ENCODE measurements at regions not wholly inside any gene's neighbourhood (a gene's known extent, or its start where the extent isn't known, plus 50 kb on each side); places are given as distances from the start of the nearest gene placed in this dataset.
"Not testable (repeated sequence)": the region's sequence is repeated elsewhere in the genome, so short reads cannot be mapped to it uniquely, and the experiment has no call there.

DNA sequence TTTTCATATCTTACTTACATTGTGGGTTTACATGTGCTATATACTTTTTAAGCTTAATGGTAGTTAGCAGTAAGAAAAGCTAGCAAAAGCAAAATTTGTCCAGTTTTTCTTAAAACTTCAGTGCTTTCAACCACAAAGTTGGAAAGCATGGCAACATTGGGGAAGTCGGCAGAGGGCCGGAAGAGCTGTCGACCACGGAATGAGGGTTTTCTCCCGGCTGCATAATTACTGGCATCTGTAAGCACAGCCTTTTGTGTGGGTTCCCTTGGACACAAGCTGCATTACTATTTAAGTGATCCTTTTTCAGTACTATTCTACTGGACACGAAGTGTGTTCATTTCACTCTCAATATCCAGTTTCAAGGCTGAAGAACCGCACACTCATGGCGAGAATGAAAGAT is 560.4 kb downstream of the ANKRD50 start:
- ChIA-PET CTCF (interaction anchor here (1.2 kb wide), 1 partner anchor 10 kb away, joined by 3 read pairs; no protein-coding TSS in a partner anchor), POLR2A (no interaction called here)
- DNase-seq (ENCODE audit: low read depth, low spot score) = no peak
- TF ChIP-seq CTCF (IDR thresholded peaks at IDR 0.05; ENCODE audit: insufficient read depth, low read length, missing control alignments) = no peak
- H3K4me3 ChIP-seq (ENCODE audit: low read depth, low read length) = no peak overlapping the region

GRCh38 chr4:124155239-124155638 is 557.3 kb downstream of the ANKRD50 start:
- no peak for TF ChIP-seq CTCF (IDR thresholded peaks at IDR 0.05; ENCODE audit: insufficient read depth, low read length, missing control alignments)
- POLR2A ChIA-PET = no interaction called here
- CTCF ChIA-PET = no interaction called here
- DNase-seq (ENCODE audit: low read depth, low spot score) = no peak
- H3K4me3 ChIP-seq (ENCODE audit: low read depth, low read length) = no peak overlapping the region

GRCh38 chr4:124157396-124158083 is 555.0 kb downstream of the ANKRD50 start:
- H3K4me3 ChIP-seq (ENCODE audit: low read depth, low read length) = no peak overlapping the region
- DNase-seq (ENCODE audit: low read depth, low spot score) = no peak
- ChIA-PET CTCF (no interaction called here), POLR2A (no interaction called here)
- TF ChIP-seq CTCF (IDR thresholded peaks at IDR 0.05; ENCODE audit: insufficient read depth, low read length, missing control alignments) = no peak

- TF ChIP-seq CTCF (IDR thresholded peaks at IDR 0.05; ENCODE audit: insufficient read depth, low read length, missing control alignments) = no peak
- ChIA-PET POLR2A (no interaction called here), CTCF (no interaction called here)
- DNase-seq (ENCODE audit: low read depth, low spot score) = no peak
- no peak overlapping the region for H3K4me3 ChIP-seq (ENCODE audit: low read depth, low read length)
These were observed 549.1 kb downstream of the ANKRD50 start for GRCh38 chr4:124163401-124163800.

DNA sequence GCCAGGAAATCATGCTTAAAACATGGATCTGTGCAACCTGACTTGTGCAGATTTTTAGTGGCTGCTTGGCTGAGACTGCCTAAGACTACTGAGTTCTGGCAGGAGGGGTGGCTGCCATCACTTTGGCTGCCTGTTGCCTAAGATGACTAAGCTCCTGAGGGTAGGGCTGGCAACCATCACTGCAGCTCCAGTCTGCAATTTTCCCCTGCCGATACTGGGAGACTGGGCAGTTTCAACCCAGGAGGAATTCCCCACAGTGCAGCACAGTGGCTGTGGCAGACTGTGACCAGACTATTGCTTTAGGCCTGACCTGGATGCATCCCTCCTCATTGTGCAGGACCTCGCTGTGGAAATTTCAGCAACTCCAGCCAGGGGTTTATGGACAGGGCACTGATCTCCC is 544.9 kb downstream of the ANKRD50 start:
- no peak for TF ChIP-seq CTCF (IDR thresholded peaks at IDR 0.05; ENCODE audit: insufficient read depth, low read length, missing control alignments)
- DNase-seq (ENCODE audit: low read depth, low spot score) = no peak
- ChIA-PET CTCF (no interaction called here), POLR2A (no interaction called here)
- H3K4me3 ChIP-seq (ENCODE audit: low read depth, low read length) = no peak overlapping the region

GRCh38 chr4:124169524-124169923 is 543.0 kb downstream of the ANKRD50 start:
- H3K4me3 ChIP-seq (ENCODE audit: low read depth, low read length); CTCF ChIA-PET; DNase-seq (ENCODE audit: low read depth, low spot score); POLR2A ChIA-PET: not testable (repeated sequence)

- ChIA-PET CTCF (no interaction called here), POLR2A (no interaction called here)
- no peak overlapping the region for H3K4me3 ChIP-seq (ENCODE audit: low read depth, low read length)
- no peak for DNase-seq (ENCODE audit: low read depth, low spot score)
- no peak for TF ChIP-seq CTCF (IDR thresholded peaks at IDR 0.05; ENCODE audit: insufficient read depth, low read length, missing control alignments)
These were observed 538.6 kb downstream of the ANKRD50 start for GRCh38 chr4:124173912-124174311.
